G401 (cell line): ENCODE measurements at regions not wholly inside any gene's neighbourhood (a gene's known extent, or its start where the extent isn't known, plus 50 kb on each side); places are given as distances from the start of the nearest gene placed in this dataset.
"Not testable (repeated sequence)": the region's sequence is repeated elsewhere in the genome, so short reads cannot be mapped to it uniquely, and the experiment has no call there.

ENCODE experiments used
- DNase-seq: peaks from one replicate; pipeline ENCODE4 v3.0.0-alpha.2; 2015; ENCODE audit warnings: low spot score
- in situ Hi-C: cut with HindIII; loops from 2 replicates; pipeline ENCODE4 v1.10.0; 2016; ENCODE audit warnings: low sequenced_read_pairs, mixed read lengths

DNA sequence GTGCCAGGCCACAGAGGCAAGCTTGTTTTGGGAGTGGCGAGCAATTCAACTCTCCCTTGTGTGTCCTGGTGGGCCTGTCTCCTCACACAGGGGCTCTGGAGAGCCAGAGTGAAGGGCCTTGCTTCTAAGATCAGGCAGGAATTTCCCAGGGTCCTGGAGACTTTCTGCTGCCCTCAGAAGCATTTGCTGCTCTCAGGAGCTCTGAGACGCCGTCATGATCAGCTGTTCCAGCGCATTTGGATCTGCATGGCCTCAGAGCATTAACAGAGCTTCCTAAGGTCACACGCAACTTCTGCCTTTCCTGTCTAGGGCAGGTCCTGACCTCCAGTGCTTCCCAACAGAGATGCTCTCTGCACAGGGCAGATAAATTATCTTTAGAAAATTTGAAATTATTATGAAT, 52.2 kb upstream of the C10orf90 start:
- DNase-seq, result no peak
- in situ Hi-C loops, result no loop called here

DNA sequence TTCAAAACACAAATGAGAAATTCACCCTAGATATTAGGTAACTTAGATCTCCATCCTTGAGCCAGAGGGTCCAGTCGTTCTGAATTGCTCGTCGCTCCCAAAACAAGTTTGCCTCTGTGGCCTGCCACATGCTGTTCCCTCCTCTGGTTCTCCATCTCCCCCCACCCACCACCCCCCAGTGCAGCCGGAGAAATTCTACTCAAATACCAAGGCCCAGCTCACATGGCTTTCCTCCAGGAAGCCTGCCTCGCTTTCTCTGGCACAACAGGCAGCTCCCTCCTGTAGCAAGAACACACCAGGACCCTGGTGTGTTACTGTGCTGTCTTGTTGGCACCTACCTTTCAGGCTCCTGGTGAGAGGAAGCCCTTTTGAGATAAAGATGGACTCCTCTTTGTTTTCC, 52.7 kb upstream of the C10orf90 start:
- DNase-seq, result no peak
- in situ Hi-C loops, result no loop called here

DNA sequence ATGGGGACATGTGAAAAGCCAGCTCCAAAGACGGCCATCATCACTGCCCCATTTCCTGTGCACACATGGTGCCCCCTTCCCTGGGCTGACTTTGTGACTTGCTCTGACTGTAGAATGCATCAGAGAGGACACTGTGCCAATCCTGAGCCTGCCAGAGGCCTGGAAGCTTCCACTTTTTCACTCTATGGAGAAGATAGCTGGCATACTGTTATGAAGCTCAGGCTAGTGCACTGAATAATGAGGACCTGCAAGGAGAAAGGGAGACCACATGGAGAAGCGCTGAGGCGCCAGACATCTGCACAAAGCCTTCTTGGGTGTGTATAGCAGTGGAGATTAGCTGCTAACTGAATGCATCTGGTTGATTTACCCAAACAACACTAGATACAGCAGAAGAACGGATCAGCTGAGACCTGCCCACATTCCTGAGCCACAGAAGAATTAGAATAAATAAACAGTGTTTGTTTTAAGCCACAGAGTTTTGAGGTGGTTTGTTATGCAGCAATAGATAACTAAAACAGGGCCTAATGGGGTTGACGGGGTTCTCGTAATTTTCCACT, 58.9 kb upstream of the C10orf90 start:
- no peak for DNase-seq
- in situ Hi-C loops, result no loop called here

DNA sequence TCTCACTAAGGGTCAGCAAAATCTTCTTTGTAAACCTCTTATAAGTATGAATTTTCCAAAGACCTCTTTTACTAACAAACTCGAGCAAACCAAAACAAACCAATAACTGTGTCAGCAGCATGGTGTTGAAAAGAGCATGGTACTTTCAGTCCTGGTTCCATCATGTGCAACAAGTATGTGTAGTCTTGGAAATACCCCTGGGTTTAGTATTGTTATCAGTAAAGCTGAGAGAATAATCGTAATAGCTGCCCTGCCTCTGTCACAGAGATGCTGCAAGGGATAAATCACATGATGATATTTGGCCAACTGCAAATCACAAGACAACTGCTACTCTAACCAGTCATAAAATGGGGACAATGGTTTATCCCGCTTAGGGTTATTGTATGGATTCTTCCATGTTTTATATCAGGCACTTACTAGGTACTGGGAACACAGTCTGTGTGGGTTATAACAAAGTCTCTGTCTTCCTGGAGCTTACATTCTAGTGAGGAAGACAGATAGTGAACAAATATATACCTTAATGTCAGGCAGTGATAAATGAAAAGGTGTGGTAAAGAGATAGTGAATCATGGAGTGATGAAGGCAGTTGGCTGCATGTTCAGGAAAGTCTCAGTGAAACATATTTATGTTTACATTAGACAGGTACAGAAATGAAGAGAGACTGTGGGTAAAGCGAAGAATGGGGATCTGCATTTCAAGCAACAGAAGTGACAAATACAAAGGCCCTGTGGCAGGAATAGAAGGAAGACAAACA, 60.5 kb upstream of the C10orf90 start:
- in situ Hi-C loops, result no loop called here
- DNase-seq, result no peak

DNA sequence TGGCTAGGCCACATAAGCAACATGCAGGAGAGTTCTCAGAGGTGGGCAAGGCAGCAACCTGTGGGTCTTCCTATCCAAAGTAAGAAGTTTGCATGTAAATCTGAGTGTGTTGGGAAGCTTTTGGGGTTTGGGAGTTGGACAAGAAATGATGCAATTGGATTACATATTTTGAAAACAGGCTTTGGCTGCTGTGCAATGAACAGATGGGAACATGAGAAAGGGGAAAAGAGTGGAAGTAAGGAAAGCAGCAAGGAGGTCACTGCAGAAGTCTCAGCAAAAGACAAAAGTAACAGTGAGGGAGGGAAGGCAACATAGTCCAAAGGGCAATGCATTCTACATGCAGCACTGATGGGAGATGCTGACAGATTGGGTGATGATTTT, 61.1 kb upstream of the C10orf90 start:
- DNase-seq, result no peak
- in situ Hi-C loops, result no loop called here

DNA sequence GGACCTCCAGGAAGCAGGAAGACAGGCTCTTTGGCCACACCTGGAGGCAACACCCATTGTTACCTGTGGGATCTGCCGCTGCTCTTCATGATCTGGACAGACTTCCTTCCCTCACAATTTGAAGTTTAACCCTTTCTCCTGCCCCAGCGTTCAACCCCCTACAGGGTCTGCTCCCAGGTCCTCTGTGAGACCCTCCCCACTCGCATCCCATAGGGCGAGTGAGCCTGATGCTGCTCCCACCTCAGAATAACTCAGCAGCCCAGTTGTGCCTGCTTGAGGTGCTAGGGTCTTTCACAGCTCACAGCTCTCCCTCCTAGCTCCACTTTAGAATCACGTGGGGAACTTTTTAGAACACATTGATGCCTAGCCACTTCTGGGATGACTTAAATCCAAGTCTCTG, 61.8 kb upstream of the C10orf90 start:
- in situ Hi-C loops, result no loop called here

DNA sequence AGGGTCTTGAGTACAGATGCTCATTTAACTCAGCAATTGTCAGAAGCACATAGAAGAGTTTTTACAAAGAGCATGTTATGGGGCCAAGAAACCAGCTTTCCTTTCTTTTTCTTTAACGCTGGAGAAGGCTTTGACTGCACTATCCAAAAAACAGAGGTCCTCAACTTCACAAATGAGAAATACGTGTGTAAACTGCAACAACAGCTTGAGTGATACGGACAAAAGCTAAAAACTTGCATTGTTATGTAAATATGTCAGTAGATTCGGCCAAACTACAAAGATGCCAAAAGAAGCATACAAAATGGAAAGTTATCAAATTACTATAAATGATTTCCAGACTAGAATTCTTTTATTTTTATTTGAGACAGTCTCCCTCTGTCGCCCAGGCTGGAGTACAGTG, 62.4 kb upstream of the C10orf90 start:
- DNase-seq, result no peak
- in situ Hi-C loops, result no loop called here

More for the DNA sequence above, 61.8 kb upstream of the C10orf90 start:
- no peak for DNase-seq

DNA sequence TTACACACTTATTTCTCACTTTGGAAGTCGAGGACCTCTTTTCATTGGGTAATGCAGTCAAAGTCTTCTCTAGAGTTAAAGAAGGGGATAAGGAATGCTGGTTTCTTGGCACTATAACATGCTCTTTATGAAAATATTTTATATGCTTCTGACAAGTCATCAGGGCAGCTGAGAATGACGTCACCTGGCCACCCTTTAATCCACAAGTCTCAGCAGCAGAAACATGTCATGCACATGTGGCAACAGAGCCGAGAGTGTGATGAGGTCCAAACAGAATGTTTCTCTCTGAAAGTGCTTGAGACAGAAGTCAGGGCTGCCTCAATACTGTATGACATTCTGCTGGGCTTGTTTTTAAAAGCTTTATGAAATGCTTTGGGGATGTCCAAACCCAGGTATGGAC, 63.5 kb upstream of the C10orf90 start:
- no peak for DNase-seq
- in situ Hi-C loops, result no loop called here

DNA sequence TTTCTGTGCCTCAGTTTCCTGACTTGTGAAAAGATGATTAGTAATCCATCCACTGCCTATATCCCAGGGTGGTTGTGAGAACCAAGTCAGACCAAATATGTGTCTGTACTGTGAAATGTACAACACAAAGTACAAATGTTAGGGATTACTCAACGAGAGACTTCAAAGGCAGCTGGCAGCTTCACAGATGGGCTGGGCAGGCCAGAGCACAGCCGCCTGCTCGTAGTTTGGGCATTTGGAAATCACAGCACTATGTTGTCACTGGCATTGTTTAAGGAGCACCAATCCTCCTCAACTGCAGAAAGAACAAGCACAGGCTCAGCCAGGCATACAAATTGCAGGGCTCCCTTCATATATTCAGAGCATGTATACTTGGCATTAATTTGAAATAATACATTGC, 64.5 kb upstream of the C10orf90 start:
- no peak for DNase-seq
- in situ Hi-C loops, result no loop called here

DNA sequence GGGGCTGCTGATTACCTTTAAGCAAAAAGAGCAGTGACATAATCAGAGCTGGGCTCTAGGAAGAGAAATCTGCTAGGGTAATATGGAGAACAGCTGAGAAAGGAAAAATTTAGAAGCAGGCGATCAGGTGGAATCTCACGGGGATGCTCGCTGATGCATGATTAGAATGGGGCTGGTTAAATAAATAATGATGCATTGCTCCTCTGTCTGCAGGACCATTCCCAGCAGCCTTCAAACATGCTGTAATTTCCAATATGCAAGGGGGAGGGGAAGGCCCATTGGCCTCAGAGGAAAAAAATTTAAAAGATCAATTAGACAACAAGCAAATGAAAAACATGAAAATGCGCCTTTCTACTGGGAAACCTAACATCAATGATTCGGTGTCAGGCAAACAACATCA, 65.6 kb upstream of the C10orf90 start:
- in situ Hi-C loops, result no loop called here
- no peak for DNase-seq

DNA sequence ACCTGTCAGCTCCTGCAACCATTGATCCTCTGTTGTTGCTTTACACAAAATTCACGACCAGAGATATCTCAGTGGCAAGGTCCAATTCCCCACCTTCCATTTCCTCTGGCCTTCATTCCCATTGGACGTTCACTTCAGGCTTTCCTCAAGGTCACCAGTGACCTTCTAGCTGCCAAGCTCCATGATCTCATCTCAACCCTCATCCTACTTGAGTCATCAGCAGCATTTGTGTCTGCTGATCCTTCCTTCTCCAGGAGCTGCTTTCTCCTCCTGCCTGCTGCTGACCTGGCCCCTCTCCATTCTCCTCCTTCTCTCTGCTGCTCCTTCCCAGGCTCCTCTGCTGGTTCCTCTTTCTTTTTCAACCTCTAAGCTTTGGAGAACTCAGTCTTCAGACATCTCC, 66.2 kb upstream of the C10orf90 start:
- in situ Hi-C loops, result no loop called here
- no peak for DNase-seq

DNA sequence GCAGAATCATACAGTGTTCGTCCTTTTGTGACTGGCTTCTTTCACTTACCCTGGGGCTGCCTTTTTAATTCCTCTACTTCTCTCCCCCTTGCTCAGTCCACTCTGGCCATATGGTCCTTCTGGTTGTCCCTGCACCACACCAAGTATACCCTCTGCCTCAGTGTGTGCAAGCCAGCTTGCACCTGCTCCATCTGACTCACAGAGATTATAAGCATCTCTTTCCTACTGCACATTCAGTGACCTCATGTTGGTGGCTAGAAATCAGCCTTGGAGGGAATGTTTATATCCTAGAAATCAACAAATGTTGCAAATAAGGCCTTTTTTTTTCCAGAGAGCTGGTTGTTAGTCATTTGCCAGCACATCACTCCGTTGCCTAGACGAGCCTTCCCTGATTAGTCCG, 67.5 kb upstream of the C10orf90 start:
- in situ Hi-C loops, result no loop called here
- DNase-seq, result no peak

DNA sequence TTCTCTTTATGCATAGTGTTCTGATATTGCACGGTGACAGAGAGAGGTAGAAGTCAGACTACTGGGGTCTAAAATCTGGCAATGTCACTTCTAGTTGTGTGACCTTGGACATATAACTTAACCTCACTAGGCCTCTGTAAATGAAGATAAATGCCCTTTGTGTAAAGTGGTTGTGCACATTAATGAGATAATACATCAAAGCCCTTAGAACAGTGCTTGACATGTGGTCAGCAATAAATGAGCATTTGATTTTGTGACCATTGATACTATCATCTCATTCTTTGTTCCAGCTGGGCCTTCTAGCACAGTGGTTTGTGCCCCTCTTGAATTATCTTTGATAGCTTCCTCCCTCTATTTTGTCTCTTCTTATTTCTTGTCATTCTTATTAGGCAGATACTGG, 74.1 kb upstream of the C10orf90 start:
- in situ Hi-C loops, result no loop called here
- DNase-seq, result no peak

DNA sequence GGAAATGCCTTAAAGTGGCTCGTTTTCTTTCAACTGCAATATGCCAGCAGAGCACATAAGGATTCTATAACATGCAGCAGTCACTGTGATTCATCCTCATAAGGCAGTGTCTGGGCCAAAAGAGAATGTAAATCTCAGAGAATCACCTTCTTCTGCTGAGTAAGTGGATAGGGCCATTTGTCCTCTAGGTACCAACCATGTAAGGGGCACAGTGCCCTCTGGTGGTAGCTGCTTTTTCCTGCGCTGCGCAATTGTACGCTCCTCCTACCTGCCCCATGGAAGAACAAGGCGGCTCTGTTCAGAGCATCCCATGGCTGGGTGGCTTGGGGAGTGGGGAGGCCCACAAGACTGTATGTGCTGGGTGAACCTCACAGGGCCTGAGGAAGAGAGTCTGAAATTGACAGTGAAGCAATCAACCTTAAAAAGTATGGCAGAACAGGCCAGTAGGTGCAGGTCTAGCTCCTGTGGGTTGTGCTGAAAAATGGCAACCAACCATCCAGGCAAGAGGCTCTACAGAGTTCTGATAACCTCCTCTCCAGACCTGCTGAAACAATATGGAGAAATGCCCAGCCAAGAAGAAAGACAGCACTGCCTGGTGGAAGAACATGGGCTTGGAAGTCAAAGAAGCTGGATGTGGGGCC, 78.6 kb upstream of the C10orf90 start:
- in situ Hi-C loops, result no loop called here
- DNase-seq, result peak; percentile 23

DNA sequence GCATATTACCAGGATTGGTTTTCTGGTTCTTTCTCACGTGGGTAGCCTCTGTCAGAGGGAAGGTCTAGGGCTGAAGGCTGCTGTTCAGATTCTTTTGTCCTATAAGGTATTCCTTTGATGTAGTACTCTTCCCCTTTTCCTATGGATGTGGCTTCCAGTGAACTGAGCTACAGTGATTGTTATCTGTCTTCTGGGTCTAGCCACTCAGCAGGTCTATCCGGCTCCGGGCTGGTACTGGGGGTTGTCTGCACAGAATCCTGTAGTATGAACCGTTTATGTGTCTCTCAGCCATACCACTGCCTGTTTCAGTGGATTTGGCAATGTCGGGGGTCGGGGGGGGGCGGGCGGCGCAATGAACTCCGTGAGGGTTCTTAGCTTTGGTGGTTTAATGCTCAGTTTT, 84.5 kb upstream of the C10orf90 start:
- in situ Hi-C loops, result no loop called here
- DNase-seq, result no peak

DNA sequence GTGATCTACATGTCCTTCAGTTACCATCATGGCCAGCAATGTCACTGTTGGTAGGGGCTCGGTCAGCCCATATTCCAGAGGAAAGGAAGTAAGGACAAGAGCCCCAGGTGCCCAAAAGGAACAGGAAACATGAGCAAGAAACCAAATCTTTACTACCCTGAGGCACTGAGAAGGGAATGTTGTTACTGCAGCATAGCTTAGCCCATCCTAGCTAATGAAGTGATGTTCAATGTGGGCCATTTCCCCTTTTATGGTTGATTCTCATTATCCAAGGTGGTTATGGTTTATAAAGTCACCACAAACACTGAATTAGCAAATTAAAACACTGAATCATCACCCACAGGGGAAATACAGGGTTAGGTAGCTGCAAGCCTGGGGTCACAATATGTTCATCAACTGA, 88.4 kb upstream of the C10orf90 start:
- DNase-seq, result no peak
- in situ Hi-C loops, result no loop called here

DNA sequence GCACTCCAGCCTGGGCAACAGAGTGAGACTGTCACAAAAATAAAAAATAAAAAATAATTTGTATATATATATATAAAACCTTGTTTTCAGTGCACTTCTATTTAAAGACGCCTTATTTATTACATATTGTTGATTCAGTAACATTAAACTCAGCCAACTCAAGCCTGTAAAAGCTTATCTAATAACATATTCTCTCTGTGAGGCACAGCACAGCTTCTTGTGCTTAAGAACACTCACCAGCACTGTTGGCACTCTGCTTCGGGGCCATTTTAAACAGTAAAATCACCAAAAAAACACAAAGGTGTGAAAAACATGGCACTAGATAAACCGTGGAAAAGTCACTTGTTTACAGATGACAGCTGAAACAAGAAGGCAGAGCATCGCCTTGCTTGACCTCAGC, 89.0 kb upstream of the C10orf90 start:
- in situ Hi-C loops, result no loop called here
- DNase-seq, result no peak

DNA sequence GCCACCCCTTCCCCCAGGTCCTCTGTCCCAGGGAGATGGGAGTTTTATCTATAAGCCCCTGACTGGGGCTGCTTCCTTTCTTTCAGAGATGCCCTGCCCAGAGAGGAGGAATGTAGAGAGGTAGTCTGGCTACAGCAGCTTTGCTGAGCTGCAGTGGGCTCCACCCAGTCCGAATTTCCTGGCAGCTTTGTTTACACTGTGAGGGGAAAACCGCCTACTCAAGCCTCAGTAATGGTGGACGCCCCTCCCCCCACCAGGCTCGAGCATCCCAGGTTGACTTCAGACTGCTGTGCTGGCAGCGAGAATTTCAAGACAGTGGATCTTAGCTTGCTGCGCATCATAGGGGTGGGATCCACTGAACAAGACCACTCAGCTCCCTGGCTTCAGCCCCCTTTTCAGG, 96.2 kb upstream of the C10orf90 start:
- DNase-seq, in situ Hi-C loops: not testable (repeated sequence)

DNA sequence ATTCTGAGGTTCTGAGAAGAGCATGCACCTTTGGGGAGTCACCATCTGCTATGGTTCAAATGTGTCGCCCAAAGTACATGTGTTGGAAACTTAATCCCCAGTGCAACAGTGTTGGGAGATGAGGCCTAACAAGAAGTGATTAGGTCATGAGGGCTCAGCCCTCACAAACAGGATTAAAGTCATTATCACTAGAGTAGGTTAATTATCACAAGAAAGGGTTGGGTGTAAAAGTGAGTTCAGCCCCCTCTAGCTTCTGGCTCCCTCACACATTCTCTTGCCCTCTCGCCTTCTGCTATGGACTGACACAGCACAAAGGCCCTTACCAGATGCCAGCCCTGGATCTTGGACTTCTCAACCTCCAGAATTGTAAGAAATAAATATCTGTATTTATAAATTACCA, 100.3 kb upstream of the C10orf90 start:
- in situ Hi-C loops, result no loop called here
- DNase-seq, result no peak

DNA sequence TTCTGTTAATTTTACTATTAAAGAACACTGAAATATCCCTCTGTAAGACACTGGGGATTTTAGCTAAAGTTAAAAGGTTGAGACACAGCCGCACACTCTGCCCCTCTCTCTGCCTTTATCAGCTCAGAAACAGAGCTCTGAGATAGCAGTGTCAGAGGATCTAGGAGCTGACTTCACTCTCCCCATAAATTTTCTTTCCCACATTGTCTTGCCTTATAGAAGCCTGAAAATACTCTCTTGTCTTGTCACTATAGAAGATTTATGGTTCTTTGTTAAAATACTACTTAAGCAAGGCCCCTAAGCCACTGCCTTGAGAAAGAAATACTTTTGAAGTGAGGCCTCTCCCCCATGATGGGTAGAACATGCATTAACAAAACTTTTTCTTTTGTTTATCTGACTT, 105.7 kb upstream of the C10orf90 start:
- in situ Hi-C loops, result no loop called here
- DNase-seq, result no peak

DNA sequence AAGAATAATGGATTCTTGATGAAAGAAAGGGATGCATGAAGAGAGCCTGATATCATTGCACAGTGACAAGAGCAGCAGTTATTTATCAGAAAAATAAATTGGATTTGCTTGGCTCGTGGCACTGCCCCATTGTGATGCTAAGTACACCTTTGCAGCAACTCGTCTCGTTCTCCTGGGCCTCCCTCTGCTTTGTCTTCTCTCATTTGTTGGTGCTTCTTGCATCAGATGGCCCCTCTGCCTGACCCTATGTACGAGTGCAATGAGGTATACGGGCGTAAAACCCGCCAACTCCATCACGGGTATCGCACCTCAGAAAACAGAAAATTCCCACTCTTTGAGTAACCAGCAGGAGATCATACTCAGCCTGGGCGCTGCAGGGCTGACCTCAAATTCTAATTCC, 107.2 kb upstream of the C10orf90 start:
- no peak for DNase-seq
- in situ Hi-C loops, result no loop called here
